Tibial nerve (tissue), 4 donors: ENCODE measurements at regions not wholly inside any gene's neighbourhood (a gene's known extent, or its start where the extent isn't known, plus 50 kb on each side); places are given as distances from the start of the nearest gene placed in this dataset.
"Not testable (repeated sequence)": the region's sequence is repeated elsewhere in the genome, so short reads cannot be mapped to it uniquely, and the experiment has no call there.

Source experiments
- DNase-seq, 2 donors: peaks; one replicate each; pipeline ENCODE4 v3.0.0-alpha.2; 2019; ENCODE audit warnings: low spot score in 2 of 2
- H3K27ac ChIP-seq, 4 donors: fragments of 200-600 bp; sonication (generic) in 3 of 4; one replicate each; pipeline ENCODE4 v1.5.1; 2017 to 2019; ENCODE audit warnings: mild to moderate bottlenecking in 1 of 4
- H3K27me3 ChIP-seq, 2 donors: fragments of 200-600 bp; sonication (generic) in 1 of 2; one replicate each; pipeline versions ENCODE4 v1.5.1 to v1.6.0; 2017 to 2019
- H3K36me3 ChIP-seq, 3 donors: fragments of 200-600 bp; sonication (generic); one replicate each; pipeline ENCODE4 v1.5.1; 2018 to 2019
- H3K4me1 ChIP-seq, 4 donors: fragments of 200-600 bp; sonication (generic) in 3 of 4; one replicate each; pipeline ENCODE4 v1.5.1; 2017 to 2019
- H3K4me3 ChIP-seq, 4 donors: fragments of 200-600 bp; sonication (generic) in 3 of 4; one replicate each; pipeline ENCODE4 v1.5.1; 2017 to 2019; ENCODE audit warnings: mild to moderate bottlenecking in 1 of 4, moderate library complexity in 1 of 4
- H3K9me3 ChIP-seq, 4 donors: fragments of 200-600 bp; sonication (generic) in 3 of 4; one replicate each; pipeline ENCODE4 v1.5.1; 2017 to 2019
- EP300 ChIP-seq, 2 donors: sonication (generic); formaldehyde crosslinking; IDR thresholded peaks; one replicate each; pipeline ENCODE4 v1.6.1; 2017; ENCODE audit warnings: antibody characterized with exemption in 2 of 2, mild to moderate bottlenecking in 1 of 2
- POLR2A ChIP-seq, 2 donors: fragments of 450-650 bp; IDR thresholded peaks; one replicate each; pipeline ENCODE4 v1.6.1; 2017; ENCODE audit warnings: antibody characterized with exemption in 2 of 2, mild to moderate bottlenecking in 2 of 2, moderate library complexity in 2 of 2
- WGBS, 2 donors: methylation state at CpG; one replicate each; pipeline ENCODE4 v1.1.5; 2018; 5-methylcytosine and 5-hydroxymethylcytosine counted together
- TF ChIP-seq, protein P1 (sequence below), 5 experiments: fragments of 200-600 bp in 3 of 5; fragments of 450-650 bp in 2 of 5; sonication (generic) in 3 of 5; IDR thresholded peaks; one replicate each; pipeline ENCODE4 v1.5.1; 2016 to 2019; ENCODE audit warnings: antibody characterized with exemption in 5 of 5, mild to moderate bottlenecking in 3 of 5, moderate library complexity in 2 of 5

DNA sequence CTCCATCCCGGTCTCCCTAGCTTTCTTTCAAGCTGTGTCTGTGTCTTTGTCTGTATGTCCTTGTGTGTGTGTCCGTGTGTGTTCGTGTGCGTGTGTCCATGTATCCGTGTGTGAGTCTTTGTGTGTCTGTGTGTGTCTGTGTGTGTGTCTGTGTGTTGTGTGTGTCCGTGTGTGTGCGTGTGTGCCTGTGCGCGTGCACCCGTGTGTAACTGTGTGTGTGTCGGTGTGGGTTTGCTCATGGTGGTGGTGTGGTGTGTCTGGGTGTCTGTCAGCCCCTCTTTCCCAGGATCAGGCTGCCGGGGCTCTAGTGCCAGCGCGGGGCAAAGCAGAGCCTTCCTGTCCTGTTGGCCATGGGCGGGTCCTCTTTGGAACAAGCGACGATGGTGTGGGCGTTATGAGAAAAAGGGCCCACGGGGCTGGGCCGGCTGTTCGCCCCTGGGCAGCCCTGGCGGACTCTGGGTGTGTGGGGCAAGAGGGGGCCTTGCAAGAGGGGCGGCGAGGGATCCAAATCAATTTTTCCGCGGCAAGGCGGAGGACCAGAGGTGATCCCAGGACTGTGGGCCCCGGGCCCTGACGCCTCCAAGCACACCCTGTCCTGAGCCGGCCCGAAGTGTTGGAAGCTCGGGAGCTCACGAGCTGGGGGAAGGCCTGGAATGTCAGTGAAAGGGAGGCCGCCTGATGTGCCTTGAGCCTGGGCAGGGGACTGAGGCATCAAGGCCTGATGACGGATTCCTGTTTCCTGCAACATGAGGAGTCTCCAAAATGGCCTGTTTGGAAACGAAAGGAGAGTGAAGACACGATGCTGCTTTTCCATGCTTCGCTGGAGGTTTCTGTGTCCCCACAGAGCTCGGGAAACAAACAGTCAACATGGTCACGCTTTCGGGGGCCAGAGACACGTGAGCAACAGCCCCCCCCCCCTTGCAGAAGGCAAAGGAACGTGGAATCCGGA, 3929.2 kb upstream of the OR11H1 start:
- Histone ChIP-seq H3K4me1 (no peaks in the 10 kb centered on the region), H3K9me3 (peaks cover 0 to 57% (median 3%) of the 10 kb centered on the region in 4 donors), H3K27me3 (no peaks in the 10 kb centered on the region), H3K4me3 (no peak overlapping the region), H3K36me3 (no peaks in the 10 kb centered on the region), H3K27ac (no peak overlapping the region)
- 88 to 89% methylated on average over 44 of the region's 44 CpGs for WGBS, 2 donors
- no peak for DNase-seq
- TF ChIP-seq EP300 (IDR thresholded peaks at IDR 0.05) (no peak), POLR2A (IDR thresholded peaks at IDR 0.05) (no peak)
- TF ChIP-seq, protein P1, sequence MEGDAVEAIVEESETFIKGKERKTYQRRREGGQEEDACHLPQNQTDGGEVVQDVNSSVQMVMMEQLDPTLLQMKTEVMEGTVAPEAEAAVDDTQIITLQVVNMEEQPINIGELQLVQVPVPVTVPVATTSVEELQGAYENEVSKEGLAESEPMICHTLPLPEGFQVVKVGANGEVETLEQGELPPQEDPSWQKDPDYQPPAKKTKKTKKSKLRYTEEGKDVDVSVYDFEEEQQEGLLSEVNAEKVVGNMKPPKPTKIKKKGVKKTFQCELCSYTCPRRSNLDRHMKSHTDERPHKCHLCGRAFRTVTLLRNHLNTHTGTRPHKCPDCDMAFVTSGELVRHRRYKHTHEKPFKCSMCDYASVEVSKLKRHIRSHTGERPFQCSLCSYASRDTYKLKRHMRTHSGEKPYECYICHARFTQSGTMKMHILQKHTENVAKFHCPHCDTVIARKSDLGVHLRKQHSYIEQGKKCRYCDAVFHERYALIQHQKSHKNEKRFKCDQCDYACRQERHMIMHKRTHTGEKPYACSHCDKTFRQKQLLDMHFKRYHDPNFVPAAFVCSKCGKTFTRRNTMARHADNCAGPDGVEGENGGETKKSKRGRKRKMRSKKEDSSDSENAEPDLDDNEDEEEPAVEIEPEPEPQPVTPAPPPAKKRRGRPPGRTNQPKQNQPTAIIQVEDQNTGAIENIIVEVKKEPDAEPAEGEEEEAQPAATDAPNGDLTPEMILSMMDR (IDR thresholded peaks at IDR 0.05): no peak

DNA sequence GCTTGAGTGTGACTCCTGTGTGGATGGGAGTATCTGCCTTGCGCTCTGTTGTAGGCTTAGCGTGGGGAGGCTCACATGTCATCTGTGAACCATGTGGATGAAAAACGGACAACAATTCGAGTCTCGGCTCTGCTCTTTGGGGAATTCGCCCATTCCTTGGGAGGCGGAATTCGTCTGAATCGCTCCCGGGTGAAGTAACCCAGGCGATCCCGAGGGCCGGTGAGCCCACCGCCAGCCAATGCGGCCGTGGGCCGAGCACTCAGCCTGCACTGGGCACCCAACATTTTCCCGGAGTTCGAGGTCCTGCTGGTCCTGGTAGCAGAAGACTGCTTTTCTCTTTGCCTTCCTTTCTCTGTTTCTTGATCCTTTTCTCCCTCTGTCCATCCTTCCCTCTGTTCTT, 3928.5 kb upstream of the OR11H1 start:
- WGBS, 2 donors: 88 to 90% methylated on average over 14 to 19 of the region's 19 CpGs
- DNase-seq, H3K27ac ChIP-seq, H3K4me3 ChIP-seq, H3K4me1 ChIP-seq, H3K36me3 ChIP-seq, H3K27me3 ChIP-seq: not testable (repeated sequence)
- H3K9me3 ChIP-seq: peaks cover 0 to 50% (median 3%) of the 10 kb centered on the region in 4 donors

DNA sequence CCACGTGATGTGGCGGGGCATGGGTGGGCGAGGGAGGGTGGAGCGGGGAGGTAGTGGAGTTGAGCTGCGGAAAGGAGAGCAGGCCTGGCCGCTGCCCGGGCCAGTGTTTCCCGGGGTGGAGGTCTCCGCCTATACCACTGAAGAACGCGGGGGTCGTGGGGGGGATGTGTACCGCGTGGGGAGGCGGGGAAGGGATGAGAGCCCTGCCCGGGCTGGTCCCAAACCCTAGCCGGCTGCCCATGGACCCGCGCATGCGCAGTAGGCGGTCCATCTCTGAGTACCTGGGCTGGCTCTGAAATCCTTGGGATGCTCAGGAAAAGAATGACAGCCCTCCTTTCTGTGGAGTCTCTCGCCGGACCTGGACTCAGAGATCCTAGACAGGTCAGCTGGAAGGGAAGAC, 3927.8 kb upstream of the OR11H1 start:
- WGBS, 2 donors: 84 to 88% methylated on average over 23 of the region's 23 CpGs
- H3K27me3 ChIP-seq, DNase-seq, H3K27ac ChIP-seq, H3K36me3 ChIP-seq, H3K4me3 ChIP-seq, H3K4me1 ChIP-seq: not testable (repeated sequence)
- peaks cover 0 to 51% (median 3%) of the 10 kb centered on the region in 4 donors for H3K9me3 ChIP-seq

DNA sequence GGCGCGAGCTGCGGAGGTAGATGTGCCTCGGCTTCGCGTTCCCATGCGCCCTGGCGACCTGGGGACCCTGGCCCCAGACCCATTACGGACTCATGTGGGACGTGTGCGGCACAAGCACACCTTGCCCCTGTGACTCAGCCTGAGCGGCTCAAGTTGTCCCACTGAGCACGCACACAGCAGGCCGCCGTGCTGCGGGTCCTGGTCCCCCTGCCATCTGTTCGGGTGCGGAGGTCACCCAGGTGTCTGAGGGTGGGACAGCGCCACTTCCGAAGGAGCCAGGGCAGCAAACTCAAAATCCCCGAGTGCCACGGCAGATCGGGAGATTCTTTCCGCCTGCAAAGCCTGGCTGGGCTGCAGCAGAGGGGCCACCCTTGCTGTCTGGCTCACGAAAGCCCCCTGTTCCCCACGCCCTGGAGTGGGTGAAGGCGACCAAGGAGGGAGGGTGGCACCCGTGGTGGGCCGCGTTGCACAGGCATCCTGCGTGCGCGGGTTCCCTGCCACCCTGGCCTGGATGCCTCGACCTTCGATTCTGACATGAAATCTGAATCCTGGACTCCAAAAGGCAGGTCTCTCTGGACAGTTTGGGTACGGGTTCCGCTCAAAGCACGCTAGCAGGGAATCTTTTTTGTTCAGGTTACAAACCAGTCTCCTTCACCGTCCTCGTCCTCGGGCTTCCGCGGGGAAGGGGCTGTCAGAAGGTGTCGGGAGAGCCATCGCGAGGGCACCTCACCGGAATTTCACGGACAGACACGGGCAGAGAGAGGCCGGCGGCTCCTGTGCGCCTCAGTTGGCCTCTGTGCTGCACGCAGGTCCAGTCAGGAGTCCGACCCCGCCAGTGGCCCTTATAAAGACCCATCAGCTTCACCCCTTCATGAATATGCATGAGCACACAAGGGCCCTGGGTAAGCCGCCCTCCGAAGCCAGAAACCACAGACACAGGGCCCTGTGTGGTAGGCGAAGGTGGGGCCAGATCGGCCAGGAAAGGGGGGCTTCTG, 3926.8 kb upstream of the OR11H1 start:
- H3K36me3 ChIP-seq, H3K27me3 ChIP-seq, H3K4me1 ChIP-seq, H3K27ac ChIP-seq, DNase-seq, H3K4me3 ChIP-seq: not testable (repeated sequence)
- H3K9me3 ChIP-seq: peaks cover 0 to 61% (median 3%) of the 10 kb centered on the region in 4 donors
- WGBS, 2 donors: 86% methylated on average over 59 of the region's 59 CpGs

DNA sequence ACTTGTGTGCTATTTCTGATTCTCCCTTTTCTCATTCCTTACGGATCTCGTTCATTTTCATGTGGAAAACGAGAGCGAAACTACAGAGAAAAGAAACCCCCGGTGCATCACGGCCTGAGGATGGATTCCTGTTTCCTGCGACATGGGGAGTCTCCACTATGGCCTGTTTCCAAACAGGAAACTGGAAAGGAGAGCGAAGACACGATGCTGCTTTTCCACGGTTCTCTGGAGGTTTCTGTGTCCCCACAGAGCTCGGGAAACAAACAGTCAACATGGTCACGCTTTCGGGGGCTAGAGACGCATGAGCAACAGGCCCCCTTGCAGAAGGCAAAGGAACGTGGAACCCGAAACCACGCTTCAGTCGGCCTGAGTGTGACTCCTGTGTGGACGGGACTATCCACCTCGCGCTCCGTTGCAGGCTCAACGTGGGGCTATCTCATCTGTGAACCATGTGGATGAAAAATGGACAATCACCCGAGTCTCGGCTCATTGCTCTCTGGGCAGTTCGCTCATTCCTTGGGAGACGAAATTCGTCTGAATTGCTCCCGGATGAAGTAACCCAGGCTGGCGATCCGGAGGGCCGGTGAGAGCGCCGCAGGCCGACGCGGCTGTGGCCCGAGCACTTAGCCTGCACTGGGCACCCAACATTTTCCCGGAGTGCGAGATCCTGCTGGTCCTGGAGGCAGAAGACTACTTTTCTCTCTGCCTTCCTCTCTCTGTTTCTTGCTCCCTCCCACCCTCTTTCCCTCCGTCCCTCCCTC, 3923.2 kb upstream of the OR11H1 start:
- not testable (repeated sequence) for H3K27me3 ChIP-seq, H3K4me1 ChIP-seq, H3K36me3 ChIP-seq, H3K27ac ChIP-seq, DNase-seq, H3K4me3 ChIP-seq
- 75 to 77% methylated on average over 41 of the region's 41 CpGs for WGBS, 2 donors
- peaks cover 0 to 52% (median 3%) of the 10 kb centered on the region in 4 donors for H3K9me3 ChIP-seq

DNA sequence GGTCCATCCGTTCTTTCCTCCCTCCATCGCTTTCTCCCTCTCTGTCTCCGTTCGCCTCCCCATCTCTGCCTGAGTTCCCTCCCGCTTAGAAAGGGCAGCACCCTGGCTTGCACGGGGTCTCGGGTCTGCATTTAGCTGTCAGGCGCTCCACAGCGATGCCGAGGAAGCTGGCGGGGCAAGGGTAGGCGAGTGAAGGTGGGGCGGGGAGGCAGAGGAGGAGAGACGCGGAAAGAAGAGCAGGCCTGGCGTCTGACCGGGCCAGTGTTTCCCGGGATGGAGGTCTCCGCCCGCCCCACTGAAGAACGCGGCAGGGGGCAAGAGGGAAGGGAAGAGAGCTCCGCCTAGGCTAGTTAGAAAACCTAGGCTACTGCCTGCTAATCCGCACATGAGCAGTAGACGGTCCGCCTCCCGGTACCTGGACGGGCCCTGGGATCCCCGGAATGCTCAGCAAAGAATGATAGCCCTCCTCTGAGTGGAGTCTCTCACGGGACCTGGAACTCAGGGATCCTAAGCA, 3922.5 kb upstream of the OR11H1 start:
- no peak for DNase-seq
- peaks cover 0 to 52% (median 3%) of the 10 kb centered on the region in 4 donors for H3K9me3 ChIP-seq
- H3K27ac ChIP-seq: no peak overlapping the region
- no peaks in the 10 kb centered on the region for H3K36me3 ChIP-seq
- TF ChIP-seq EP300 (IDR thresholded peaks at IDR 0.05) (no peak), POLR2A (IDR thresholded peaks at IDR 0.05) (no peak)
- TF ChIP-seq, protein P1 (IDR thresholded peaks at IDR 0.05): no peak
- no peaks in the 10 kb centered on the region for H3K4me1 ChIP-seq
- H3K27me3 ChIP-seq: no peaks in the 10 kb centered on the region
- no peak overlapping the region for H3K4me3 ChIP-seq
- 84 to 86% methylated on average over 30 of the region's 30 CpGs for WGBS, 2 donors

DNA sequence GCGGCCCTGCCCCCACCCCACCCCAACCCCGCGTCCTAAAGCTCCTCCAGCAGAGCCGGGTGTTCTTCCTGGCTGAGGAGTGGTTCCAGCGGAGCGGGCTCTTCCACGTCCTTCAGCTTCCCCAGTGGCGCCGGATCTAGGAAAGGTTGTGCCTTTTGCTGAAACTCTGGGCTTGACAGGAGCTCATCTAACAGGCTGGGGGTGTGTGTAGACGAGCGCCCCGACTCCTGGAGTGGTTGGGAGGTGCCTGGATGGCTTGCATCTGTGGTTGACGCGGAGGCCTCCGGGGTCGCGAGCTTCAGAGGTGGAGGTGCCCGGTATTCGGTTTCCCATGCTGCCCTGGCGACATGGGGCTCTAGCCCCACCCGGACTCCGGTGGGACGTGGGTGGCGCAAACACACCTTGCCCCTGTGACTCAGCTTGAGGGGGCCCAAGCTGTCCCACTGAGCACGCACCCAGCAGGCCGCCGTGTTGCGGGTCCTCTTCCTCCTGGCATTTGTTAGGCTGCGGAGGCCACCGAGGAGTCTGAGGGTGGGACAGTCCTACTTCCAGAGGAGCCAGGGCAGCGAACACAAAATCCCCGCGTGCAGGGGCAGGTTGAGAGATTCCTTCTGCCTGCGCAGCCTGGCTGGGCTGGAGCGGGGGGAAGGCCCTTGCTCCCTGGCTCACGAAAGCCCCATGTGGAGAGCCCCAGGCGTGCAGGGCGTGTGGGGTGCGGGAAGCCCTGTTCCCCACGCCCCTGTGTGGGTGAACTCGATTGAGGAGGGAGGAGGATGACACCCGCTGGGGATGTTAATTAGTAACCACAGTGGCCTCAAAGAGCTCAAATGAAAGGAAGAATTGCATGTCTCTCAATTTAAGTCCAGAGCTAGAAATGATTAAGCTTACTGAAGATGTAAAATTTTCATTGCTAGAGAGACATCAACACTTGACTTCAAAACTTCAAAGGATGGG, 3921.7 kb upstream of the OR11H1 start:
- peaks cover 0 to 50% (median 3%) of the 10 kb centered on the region in 4 donors for H3K9me3 ChIP-seq
- not testable (repeated sequence) for H3K27me3 ChIP-seq, H3K4me1 ChIP-seq, H3K27ac ChIP-seq, H3K4me3 ChIP-seq, DNase-seq, H3K36me3 ChIP-seq
- WGBS, 2 donors: 87 to 89% methylated on average over 42 of the region's 42 CpGs

DNA sequence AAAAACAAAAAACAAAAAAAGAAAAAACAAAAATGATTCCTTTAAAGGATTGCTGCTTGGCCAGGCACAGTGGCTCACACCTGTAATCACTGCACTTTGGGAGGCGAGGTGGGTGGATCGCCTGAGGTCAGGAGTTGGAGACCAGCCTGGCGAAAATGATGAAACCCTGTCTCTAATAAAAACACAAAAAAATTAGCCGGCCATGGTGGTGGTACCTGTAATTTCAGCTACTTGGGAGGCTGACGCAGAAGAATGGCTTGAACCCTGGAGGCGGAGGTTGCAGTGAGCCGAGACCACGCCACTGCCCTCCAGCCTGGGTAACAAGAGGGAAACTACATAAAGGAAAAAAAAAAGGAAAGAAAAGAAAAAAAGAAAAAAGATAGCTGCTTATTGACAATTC, 3920.8 kb upstream of the OR11H1 start:
- not testable (repeated sequence) for H3K4me3 ChIP-seq, H3K4me1 ChIP-seq, H3K27ac ChIP-seq, DNase-seq, H3K27me3 ChIP-seq, H3K36me3 ChIP-seq
- H3K9me3 ChIP-seq: peaks cover 0 to 55% (median 3%) of the 10 kb centered on the region in 4 donors
- WGBS, 2 donors: 81 to 88% methylated on average over 8 of the region's 8 CpGs

DNA sequence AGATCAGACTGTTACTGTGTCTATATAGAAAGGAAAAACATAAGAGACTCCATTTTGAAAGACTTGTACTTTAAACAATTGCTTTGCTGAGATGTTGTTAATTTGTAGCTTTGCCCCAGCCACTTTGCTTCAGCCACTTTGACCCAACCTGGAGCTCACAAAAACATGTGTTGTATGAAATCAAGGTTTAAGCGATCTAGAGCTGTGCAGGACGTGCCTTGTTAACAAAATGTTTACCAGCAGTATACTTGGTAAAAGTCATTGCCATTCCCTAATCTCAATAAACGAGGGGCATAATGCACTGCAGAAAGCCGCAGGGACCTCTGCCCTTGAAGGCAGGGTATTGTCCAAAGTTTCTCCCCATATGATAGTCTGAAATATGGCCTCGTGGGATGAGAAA, 3919.5 kb upstream of the OR11H1 start:
- 59 to 65% methylated on average over 5 of the region's 5 CpGs for WGBS, 2 donors
- peaks cover 0 to 67% (median 3%) of the 10 kb centered on the region in 4 donors for H3K9me3 ChIP-seq
- DNase-seq: not testable (repeated sequence)

More for the DNA sequence above, 3919.5 kb upstream of the OR11H1 start:
- not testable (repeated sequence) for H3K4me1 ChIP-seq, H3K27me3 ChIP-seq, H3K36me3 ChIP-seq, H3K27ac ChIP-seq, H3K4me3 ChIP-seq
